Caco-2 (cell line): ENCODE measurements at regions not wholly inside any gene's neighbourhood (a gene's known extent, or its start where the extent isn't known, plus 50 kb on each side); places are given as distances from the start of the nearest gene placed in this dataset.

Experiments used
- BruUV-seq: library from RNA; stranded (reverse); fragments of 400-500 nt; replicated peaks from 2 replicates; lab custom pipeline; 2021; lab: Mats Ljungman, UMichigan
- CTCF ChIA-PET: fragments of 300-600 bp; sonication (Branson Sonifier 250); formaldehyde crosslinking; loops from one replicate; lab custom pipeline; 2022; ENCODE audit warnings: antibody characterized with exemption; lab: Charles Lee
- POLR2A ChIA-PET: fragments of 300-600 bp; sonication (Branson Sonifier 250); formaldehyde crosslinking; loops from one replicate; lab custom pipeline; 2022; ENCODE audit warnings: antibody characterized with exemption; lab: Charles Lee
- DNase-seq, 2 experiments: peaks; one replicate each; pipeline versions ENCODE4 v3.0.0 to v3.0.0-alpha.2; 2020 to 2022
- H3K27me3 ChIP-seq: replicated peaks from 2 replicates; pipeline ENCODE4 v1.6.0; 2011; ENCODE audit warnings: low read length; ENCODE audit not compliant: control insufficient read depth, insufficient read depth
- H3K36me3 ChIP-seq: 2 replicates; pipeline ENCODE4 v1.5.1; 2011; ENCODE audit warnings: low read length; ENCODE audit not compliant: control insufficient read depth, insufficient read depth
- H3K4me1 ChIP-seq: fragments of 250-450 bp; sonication (Bioruptor Pico); 2 replicates; pipeline ENCODE4 v1.5.1; 2020; ENCODE audit warnings: mild to moderate bottlenecking
- H3K4me3 ChIP-seq: 2 replicates; pipeline ENCODE4 v1.5.1; 2011; ENCODE audit warnings: low read depth, mild to moderate bottlenecking, control low read depth, low read length
- H3K9me3 ChIP-seq: fragments of 250-450 bp; sonication (Bioruptor Pico); 2 replicates; pipeline ENCODE4 v1.5.1; 2020; ENCODE audit warnings: mild to moderate bottlenecking, moderate library complexity
- H3K27ac Mint-ChIP-seq: one replicate; pipeline ENCODE4 v1.8.0; 2022; ENCODE audit warnings: mixed read lengths; ENCODE audit not compliant: unreplicated experiment
- H3K27me3 Mint-ChIP-seq: one replicate; pipeline ENCODE4 v1.8.0; 2022; ENCODE audit warnings: mixed read lengths; ENCODE audit not compliant: insufficient read depth, unreplicated experiment
- H3K36me3 Mint-ChIP-seq: one replicate; pipeline ENCODE4 v1.8.0; 2022; ENCODE audit warnings: mild to moderate bottlenecking, mixed read lengths; ENCODE audit not compliant: insufficient read depth, unreplicated experiment
- H3K4me1 Mint-ChIP-seq: one replicate; pipeline ENCODE4 v1.8.0; 2022; ENCODE audit warnings: low read depth, mixed read lengths; ENCODE audit not compliant: unreplicated experiment
- H3K4me3 Mint-ChIP-seq: one replicate; pipeline ENCODE4 v1.8.0; 2022; ENCODE audit warnings: mild to moderate bottlenecking, moderate library complexity, mixed read lengths; ENCODE audit not compliant: unreplicated experiment
- H3K9me3 Mint-ChIP-seq: one replicate; pipeline ENCODE4 v1.8.0; 2022; ENCODE audit warnings: mixed read lengths; ENCODE audit not compliant: unreplicated experiment
- intact Hi-C: fragments of 100-400 bp; cut with micrococcal nuclease; formaldehyde crosslinking; loops from one replicate; pipeline ENCODE4 v1.10.0; 2022; ENCODE audit not compliant: unreplicated experiment
- TF ChIP-seq, protein P1 (sequence below), 2 experiments: fragments of 200-600 bp in 1 of 2; IDR thresholded peaks; 1 replicate in 1 of 2; 2 replicates in 1 of 2; pipeline versions ENCODE4 v1.5.1 to v1.8.0; 2011 to 2022; ENCODE audit warnings: antibody characterized with exemption in 1 of 2, control low read depth in 1 of 2, inconsistent platforms in 1 of 2, low read depth in 1 of 2, low read length in 1 of 2, mild to moderate bottlenecking in 1 of 2, moderate library complexity in 1 of 2; ENCODE audit not compliant: insufficient read depth in 1 of 2, severe bottlenecking in 1 of 2, unreplicated experiment in 1 of 2

DNA sequence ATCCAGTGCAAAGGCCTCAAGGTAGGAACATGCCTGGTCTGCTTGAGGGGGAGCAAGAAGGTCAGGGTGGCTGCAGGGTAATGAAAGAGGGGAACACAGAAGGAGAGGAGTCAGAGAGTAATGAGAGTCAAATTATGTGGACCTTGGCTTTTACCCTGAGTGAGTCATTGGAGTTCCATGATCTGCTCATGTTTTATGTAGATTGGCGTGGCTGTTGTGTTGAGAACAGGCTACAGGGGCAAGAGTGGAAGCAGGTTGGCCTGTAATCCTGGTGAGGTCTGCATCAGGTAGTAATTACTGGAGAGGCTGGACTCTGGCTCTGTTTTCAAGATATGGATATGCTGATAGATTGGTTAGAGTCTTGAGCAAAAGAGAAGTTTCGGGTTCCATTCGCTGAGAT, 177.7 kb upstream of the NR3C1 start:
- H3K9me3 Mint-ChIP-seq: no peaks in the 10 kb centered on the region
- DNase-seq: no peak
- TF ChIP-seq, protein P1, sequence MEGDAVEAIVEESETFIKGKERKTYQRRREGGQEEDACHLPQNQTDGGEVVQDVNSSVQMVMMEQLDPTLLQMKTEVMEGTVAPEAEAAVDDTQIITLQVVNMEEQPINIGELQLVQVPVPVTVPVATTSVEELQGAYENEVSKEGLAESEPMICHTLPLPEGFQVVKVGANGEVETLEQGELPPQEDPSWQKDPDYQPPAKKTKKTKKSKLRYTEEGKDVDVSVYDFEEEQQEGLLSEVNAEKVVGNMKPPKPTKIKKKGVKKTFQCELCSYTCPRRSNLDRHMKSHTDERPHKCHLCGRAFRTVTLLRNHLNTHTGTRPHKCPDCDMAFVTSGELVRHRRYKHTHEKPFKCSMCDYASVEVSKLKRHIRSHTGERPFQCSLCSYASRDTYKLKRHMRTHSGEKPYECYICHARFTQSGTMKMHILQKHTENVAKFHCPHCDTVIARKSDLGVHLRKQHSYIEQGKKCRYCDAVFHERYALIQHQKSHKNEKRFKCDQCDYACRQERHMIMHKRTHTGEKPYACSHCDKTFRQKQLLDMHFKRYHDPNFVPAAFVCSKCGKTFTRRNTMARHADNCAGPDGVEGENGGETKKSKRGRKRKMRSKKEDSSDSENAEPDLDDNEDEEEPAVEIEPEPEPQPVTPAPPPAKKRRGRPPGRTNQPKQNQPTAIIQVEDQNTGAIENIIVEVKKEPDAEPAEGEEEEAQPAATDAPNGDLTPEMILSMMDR (IDR thresholded peaks at IDR 0.05; ENCODE audit: insufficient read depth in 1 of 2, low read depth in 1 of 2, low read length in 1 of 2, severe bottlenecking in 1 of 2, unreplicated experiment in 1 of 2): no peak
- ChIA-PET CTCF (no interaction called here), POLR2A (no interaction called here)
- no peaks in the 10 kb centered on the region for H3K36me3 Mint-ChIP-seq
- intact Hi-C loops: no loop called here
- no TSS peak for BruUV-seq
- peaks cover 31% of the 10 kb centered on the region for H3K4me1 Mint-ChIP-seq
- H3K4me1 ChIP-seq: peaks cover 14% of the 10 kb centered on the region; the same call in 1 of the 2 replicates
- no peak overlapping the region for H3K4me3 ChIP-seq
- H3K9me3 ChIP-seq: no peaks in the 10 kb centered on the region
- peak overlapping the region; percentile 27 for H3K27ac Mint-ChIP-seq
- H3K27me3 ChIP-seq: no peaks in the 10 kb centered on the region
- no peak overlapping the region for H3K4me3 Mint-ChIP-seq
- no peaks in the 10 kb centered on the region for H3K36me3 ChIP-seq
- H3K27me3 Mint-ChIP-seq: no peaks in the 10 kb centered on the region

GRCh38 chr5:143576711-143577484, 173.4 kb upstream of the NR3C1 start:
- H3K4me3 ChIP-seq: no peak overlapping the region
- H3K36me3 ChIP-seq: no peaks in the 10 kb centered on the region
- no peak overlapping the region for H3K4me3 Mint-ChIP-seq
- H3K36me3 Mint-ChIP-seq: no peaks in the 10 kb centered on the region
- H3K27me3 ChIP-seq: no peaks in the 10 kb centered on the region
- peaks cover 25% of the 10 kb centered on the region for H3K4me1 Mint-ChIP-seq
- no peaks in the 10 kb centered on the region for H3K9me3 ChIP-seq
- ChIA-PET POLR2A (no interaction called here), CTCF (interaction anchor here (0.7 kb wide), 1 partner anchor 1309 kb away, joined by 3 read pairs; no protein-coding TSS in a partner anchor)
- peaks cover 11% of the 10 kb centered on the region; the same call in 1 of the 2 replicates for H3K4me1 ChIP-seq
- intact Hi-C loops: no loop called here
- no peaks in the 10 kb centered on the region for H3K27me3 Mint-ChIP-seq
- peaks cover 15% of the 10 kb centered on the region for H3K9me3 Mint-ChIP-seq
- no peak overlapping the region for H3K27ac Mint-ChIP-seq
- no TSS peak for BruUV-seq
- TF ChIP-seq, protein P1 (IDR thresholded peaks at IDR 0.05; ENCODE audit: insufficient read depth in 1 of 2, low read depth in 1 of 2, low read length in 1 of 2, severe bottlenecking in 1 of 2, unreplicated experiment in 1 of 2): no peak
- no peak for DNase-seq

GRCh38 chr5:143575286-143575685, 171.8 kb upstream of the NR3C1 start:
- POLR2A ChIA-PET: no interaction called here
- peaks cover 14% of the 10 kb centered on the region for H3K4me1 ChIP-seq
- TF ChIP-seq, protein P1 (IDR thresholded peaks at IDR 0.05; ENCODE audit: insufficient read depth in 1 of 2, low read depth in 1 of 2, low read length in 1 of 2, severe bottlenecking in 1 of 2, unreplicated experiment in 1 of 2): no peak
- no peaks in the 10 kb centered on the region for H3K27me3 ChIP-seq
- BruUV-seq: no TSS peak
- H3K4me1 Mint-ChIP-seq: peaks cover 26% of the 10 kb centered on the region
- peaks cover 6% of the 10 kb centered on the region; the same call in 1 of the 2 replicates for H3K9me3 ChIP-seq
- intact Hi-C loops: no loop called here
- H3K4me3 Mint-ChIP-seq: no peak overlapping the region
- H3K9me3 Mint-ChIP-seq: peaks cover 24% of the 10 kb centered on the region
- H3K4me3 ChIP-seq: no peak overlapping the region
- H3K27ac Mint-ChIP-seq: peak overlapping the region; percentile 7
- no peaks in the 10 kb centered on the region for H3K36me3 ChIP-seq
- no peaks in the 10 kb centered on the region for H3K27me3 Mint-ChIP-seq
- DNase-seq: no peak
- peaks cover 5% of the 10 kb centered on the region for H3K36me3 Mint-ChIP-seq
- CTCF ChIA-PET: no interaction called here
